GM12892 (cell line): ENCODE measurements at regions not wholly inside any gene's neighbourhood (a gene's known extent, or its start where the extent isn't known, plus 50 kb on each side); places are given as distances from the start of the nearest gene placed in this dataset.

Source experiments
- POLR2AphosphoS5 ChIP-seq: IDR thresholded peaks from 2 replicates; pipeline ENCODE4 v1.6.1; 2011; ENCODE audit warnings: low read depth, low read length, control low read depth
- TAF1 ChIP-seq: IDR thresholded peaks from 2 replicates; pipeline ENCODE4 v1.6.1; 2011; ENCODE audit warnings: low read depth, mild to moderate bottlenecking, control low read depth, low read length, borderline replicate concordance

GRCh38 chr20:22339946-22340345 is 244.4 kb downstream of the FOXA2 start:
- TF ChIP-seq TAF1: no peak
- TF ChIP-seq POLR2AphosphoS5: no peak
